PC-3 (cell line): ENCODE measurements at regions not wholly inside any gene's neighbourhood (a gene's known extent, or its start where the extent isn't known, plus 50 kb on each side); places are given as distances from the start of the nearest gene placed in this dataset.

ENCODE experiments used
- CTCF ChIP-seq: fragments of 300-600 bp; sonication (generic); conservative IDR thresholded peaks from 2 replicates; pipeline ENCODE4 v1.5.1; 2017; ENCODE audit warnings: antibody characterized with exemption, low read depth, mild to moderate bottlenecking, low read length
- EZH2 ChIP-seq: fragments of 300-600 bp; sonication (generic); IDR thresholded peaks from one replicate; pipeline ENCODE4 v1.6.1; 2017; ENCODE audit warnings: antibody characterized with exemption, mild to moderate bottlenecking, low read length; ENCODE audit not compliant: unreplicated experiment

DNA sequence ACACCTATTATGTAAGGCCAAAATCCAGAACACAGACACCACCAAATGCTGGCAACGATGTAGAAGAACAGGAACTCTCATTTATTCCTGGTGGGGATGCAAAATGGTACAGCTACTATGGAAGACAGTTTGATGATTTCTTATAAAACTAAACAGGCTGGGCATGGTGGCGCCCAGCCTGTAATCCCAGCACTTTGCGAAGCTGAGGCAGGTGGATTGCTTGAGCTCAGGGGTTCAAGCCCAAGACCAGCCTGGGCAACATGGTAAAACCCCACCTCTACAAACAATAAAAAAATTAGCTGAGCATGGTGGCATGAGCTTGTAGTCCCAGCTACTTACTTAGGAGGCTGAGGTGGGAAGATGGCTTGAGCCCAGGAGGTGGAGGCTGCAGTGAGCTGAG is 98.3 kb downstream of the TUBA3C start:
- TF ChIP-seq CTCF (no peak), EZH2 (no peak)
